ENCODE measurements at regions not wholly inside any gene's neighbourhood (a gene's known extent, or its start where the extent isn't known, plus 50 kb on each side); places are given as distances from the start of the nearest gene placed in this dataset.

DNA sequence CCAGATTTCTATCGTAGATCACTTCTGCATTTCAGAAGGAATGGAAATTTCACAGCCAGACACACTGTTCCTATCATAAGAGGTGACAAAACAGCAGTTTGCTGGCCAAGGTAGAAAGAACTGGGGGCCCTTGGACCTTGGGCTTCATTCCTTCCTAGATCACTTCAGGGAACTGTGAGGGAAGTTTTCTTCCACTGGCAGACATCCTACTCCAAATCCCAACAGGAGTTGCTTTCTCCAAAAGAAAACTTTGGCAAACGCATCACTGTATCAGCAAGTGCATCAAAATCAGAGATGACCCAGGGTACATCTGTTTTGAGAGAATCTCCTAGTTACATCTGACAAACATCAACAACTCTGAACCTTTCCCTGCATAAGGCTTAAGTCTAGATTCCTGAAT is 348.4 kb upstream of the KLHL29 start:
- no peaks in the 10 kb centered on the region for H4K20me1 ChIP-seq (ENCODE audit: control insufficient read depth, extremely low read depth, insufficient read depth, low read length)
- no peak for DNase-seq (ENCODE audit: low read depth in 2 of 2)
- no peaks in the 10 kb centered on the region for H3K4me1 ChIP-seq (ENCODE audit: control insufficient read depth, extremely low read depth, insufficient read depth, low read length)
- H3K9ac ChIP-seq (ENCODE audit: insufficient read depth, low read length) = no peak overlapping the region
- no peak overlapping the region for H3K4me3 ChIP-seq (replicated peaks in 1 of 4; ENCODE audit: control extremely low read depth in 1 of 4, insufficient read depth in 1 of 4, low read depth in 3 of 4, low read length in 4 of 4)
- H3K27ac ChIP-seq (ENCODE audit: insufficient read depth, low read length) = no peak overlapping the region
- no peak for TF ChIP-seq EZH2 (IDR thresholded peaks at IDR 0.05; ENCODE audit: low read length, missing control alignments)
- TF ChIP-seq CTCF (conservative IDR thresholded peaks at IDR 0.05 in 1 of 2, IDR thresholded peaks at IDR 0.05 in 1 of 2; ENCODE audit: low read depth in 1 of 2, low read length in 2 of 2) = no peak
- no peaks in the 10 kb centered on the region for H3K79me2 ChIP-seq (ENCODE audit: control insufficient read depth, insufficient read depth, low read length)
- no peaks in the 10 kb centered on the region for H3K27me3 ChIP-seq (ENCODE audit: control insufficient read depth, insufficient read depth, low read length)
- H3K36me3 ChIP-seq (ENCODE audit: control insufficient read depth, insufficient read depth, low read length) = no peaks in the 10 kb centered on the region
- no peaks in the 10 kb centered on the region for H3K9me3 ChIP-seq (ENCODE audit: control insufficient read depth, insufficient read depth, low read depth, low read length)
- no peak overlapping the region for H2AFZ ChIP-seq (ENCODE audit: low read length)
- H3K4me2 ChIP-seq (ENCODE audit: extremely low read depth, insufficient read depth, low read length) = no peak overlapping the region

- no peak for DNase-seq (ENCODE audit: low read depth in 2 of 2)
- no peak overlapping the region for H3K9ac ChIP-seq (ENCODE audit: insufficient read depth, low read length)
- no peak overlapping the region for H3K4me2 ChIP-seq (ENCODE audit: extremely low read depth, insufficient read depth, low read length)
- H3K9me3 ChIP-seq (ENCODE audit: control insufficient read depth, insufficient read depth, low read depth, low read length) = no peaks in the 10 kb centered on the region
- TF ChIP-seq EZH2 (IDR thresholded peaks at IDR 0.05; ENCODE audit: low read length, missing control alignments) = no peak
- TF ChIP-seq CTCF (conservative IDR thresholded peaks at IDR 0.05 in 1 of 2, IDR thresholded peaks at IDR 0.05 in 1 of 2; ENCODE audit: low read depth in 1 of 2, low read length in 2 of 2) = no peak
- no peaks in the 10 kb centered on the region for H3K4me1 ChIP-seq (ENCODE audit: control insufficient read depth, extremely low read depth, insufficient read depth, low read length)
- H3K4me3 ChIP-seq (replicated peaks in 1 of 4; ENCODE audit: control extremely low read depth in 1 of 4, insufficient read depth in 1 of 4, low read depth in 3 of 4, low read length in 4 of 4) = no peak overlapping the region
- H3K27me3 ChIP-seq (ENCODE audit: control insufficient read depth, insufficient read depth, low read length) = no peaks in the 10 kb centered on the region
- H3K36me3 ChIP-seq (ENCODE audit: control insufficient read depth, insufficient read depth, low read length) = no peaks in the 10 kb centered on the region
- no peaks in the 10 kb centered on the region for H4K20me1 ChIP-seq (ENCODE audit: control insufficient read depth, extremely low read depth, insufficient read depth, low read length)
- no peak overlapping the region for H3K27ac ChIP-seq (ENCODE audit: insufficient read depth, low read length)
- no peak overlapping the region for H2AFZ ChIP-seq (ENCODE audit: low read length)
- H3K79me2 ChIP-seq (ENCODE audit: control insufficient read depth, insufficient read depth, low read length) = no peaks in the 10 kb centered on the region
Observed at GRCh38 chr2:23037596-23037995, 347.4 kb upstream of the KLHL29 start.

- Histone ChIP-seq H3K9ac (ENCODE audit: insufficient read depth, low read length) (no peak overlapping the region), H3K27ac (ENCODE audit: insufficient read depth, low read length) (no peak overlapping the region), H3K27me3 (ENCODE audit: control insufficient read depth, insufficient read depth, low read length) (no peaks in the 10 kb centered on the region), H3K36me3 (ENCODE audit: control insufficient read depth, insufficient read depth, low read length) (no peaks in the 10 kb centered on the region), H3K4me2 (ENCODE audit: extremely low read depth, insufficient read depth, low read length) (no peak overlapping the region), H3K79me2 (ENCODE audit: control insufficient read depth, insufficient read depth, low read length) (no peaks in the 10 kb centered on the region), H3K4me3 (replicated peaks in 1 of 4; ENCODE audit: control extremely low read depth in 1 of 4, insufficient read depth in 1 of 4, low read depth in 3 of 4, low read length in 4 of 4) (no peak overlapping the region), H4K20me1 (ENCODE audit: control insufficient read depth, extremely low read depth, insufficient read depth, low read length) (no peaks in the 10 kb centered on the region), H3K9me3 (ENCODE audit: control insufficient read depth, insufficient read depth, low read depth, low read length) (no peaks in the 10 kb centered on the region), H2AFZ (ENCODE audit: low read length) (no peak overlapping the region), H3K4me1 (ENCODE audit: control insufficient read depth, extremely low read depth, insufficient read depth, low read length) (no peaks in the 10 kb centered on the region)
- TF ChIP-seq CTCF (conservative IDR thresholded peaks at IDR 0.05 in 1 of 2, IDR thresholded peaks at IDR 0.05 in 1 of 2; ENCODE audit: low read depth in 1 of 2, low read length in 2 of 2) = no peak
- no peak for TF ChIP-seq EZH2 (IDR thresholded peaks at IDR 0.05; ENCODE audit: low read length, missing control alignments)
- DNase-seq (ENCODE audit: low read depth in 2 of 2) = no peak
Observed at GRCh38 chr2:23041443-23041842, 343.5 kb upstream of the KLHL29 start.
